PC-3 (cell line): ENCODE measurements at regions not wholly inside any gene's neighbourhood (a gene's known extent, or its start where the extent isn't known, plus 50 kb on each side); places are given as distances from the start of the nearest gene placed in this dataset.

Experiments used
- EZH2 ChIP-seq: fragments of 300-600 bp; sonication (generic); IDR thresholded peaks from one replicate; pipeline ENCODE4 v1.6.1; 2017; ENCODE audit warnings: antibody characterized with exemption, mild to moderate bottlenecking, low read length; ENCODE audit not compliant: unreplicated experiment
- EZH2phosphoT487 ChIP-seq: fragments of 300-600 bp; sonication (generic); IDR thresholded peaks from 2 replicates; pipeline ENCODE4 v1.6.1; 2018; ENCODE audit warnings: mild to moderate bottlenecking, antibody characterized with exemption, low read length, borderline replicate concordance
- TF ChIP-seq, protein P1 (sequence below): fragments of 300-600 bp; sonication (generic); conservative IDR thresholded peaks from 2 replicates; pipeline ENCODE4 v1.5.1; 2017; ENCODE audit warnings: antibody characterized with exemption, low read depth, mild to moderate bottlenecking, low read length

DNA sequence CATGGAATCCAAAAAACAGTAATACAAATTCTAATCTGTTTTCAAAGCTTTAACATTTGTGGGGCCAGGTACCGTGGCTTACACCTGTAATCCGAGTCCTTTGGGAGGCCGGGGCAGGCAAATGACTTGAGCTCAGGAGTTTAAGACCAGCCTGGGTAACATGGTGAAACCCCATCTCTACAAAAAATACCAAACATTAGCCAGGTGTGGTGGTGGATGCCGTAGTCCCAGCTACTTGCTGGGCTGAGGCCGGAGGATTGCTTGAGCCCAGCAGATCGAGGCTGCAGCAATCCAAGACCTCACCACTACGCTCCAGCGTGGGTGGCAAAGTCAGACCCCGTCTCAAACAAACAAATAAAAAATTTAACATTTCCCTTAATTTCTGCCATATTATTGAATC lies 74.3 kb upstream of the SALL3 start:
- TF ChIP-seq, protein P1, sequence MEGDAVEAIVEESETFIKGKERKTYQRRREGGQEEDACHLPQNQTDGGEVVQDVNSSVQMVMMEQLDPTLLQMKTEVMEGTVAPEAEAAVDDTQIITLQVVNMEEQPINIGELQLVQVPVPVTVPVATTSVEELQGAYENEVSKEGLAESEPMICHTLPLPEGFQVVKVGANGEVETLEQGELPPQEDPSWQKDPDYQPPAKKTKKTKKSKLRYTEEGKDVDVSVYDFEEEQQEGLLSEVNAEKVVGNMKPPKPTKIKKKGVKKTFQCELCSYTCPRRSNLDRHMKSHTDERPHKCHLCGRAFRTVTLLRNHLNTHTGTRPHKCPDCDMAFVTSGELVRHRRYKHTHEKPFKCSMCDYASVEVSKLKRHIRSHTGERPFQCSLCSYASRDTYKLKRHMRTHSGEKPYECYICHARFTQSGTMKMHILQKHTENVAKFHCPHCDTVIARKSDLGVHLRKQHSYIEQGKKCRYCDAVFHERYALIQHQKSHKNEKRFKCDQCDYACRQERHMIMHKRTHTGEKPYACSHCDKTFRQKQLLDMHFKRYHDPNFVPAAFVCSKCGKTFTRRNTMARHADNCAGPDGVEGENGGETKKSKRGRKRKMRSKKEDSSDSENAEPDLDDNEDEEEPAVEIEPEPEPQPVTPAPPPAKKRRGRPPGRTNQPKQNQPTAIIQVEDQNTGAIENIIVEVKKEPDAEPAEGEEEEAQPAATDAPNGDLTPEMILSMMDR, result no peak
- TF ChIP-seq EZH2phosphoT487, result no peak
- no peak for TF ChIP-seq EZH2
